Stimulated activated naive B cell treated with anti-CD40 and anti-IgM and Interleukin-4, amounts not matched to agents 10 μg/mL and 1 μg/mL and 100 μg/mL, for 72 hours (primary cell): ENCODE measurements at regions not wholly inside any gene's neighbourhood (a gene's known extent, or its start where the extent isn't known, plus 50 kb on each side); places are given as distances from the start of the nearest gene placed in this dataset.

Source experiments
- ATAC-seq, 2 donors: fragments of 150-1000 bp; cut with Tn5 transposase; replicated peaks; 2 replicates each; pipeline ENCODE4 v1.10.0; 2021; ENCODE audit warnings: moderate library complexity in 1 of 2
- DNase-seq: peaks from one replicate; pipeline ENCODE4 v3.0.0; 2021
- H3K27ac Mint-ChIP-seq: one replicate; pipeline ENCODE4 v1.8.0; 2022; ENCODE audit warnings: mild to moderate bottlenecking, mixed read lengths
- H3K27me3 Mint-ChIP-seq, 2 donors: one replicate each; pipeline ENCODE4 v1.8.0; 2022; ENCODE audit warnings: mixed read lengths in 2 of 2
- H3K36me3 Mint-ChIP-seq, 2 donors: one replicate each; pipeline ENCODE4 v1.8.0; 2022; ENCODE audit warnings: mixed read lengths in 2 of 2, mild to moderate bottlenecking in 1 of 2
- H3K4me1 Mint-ChIP-seq, 2 donors: one replicate each; pipeline ENCODE4 v1.8.0; 2022; ENCODE audit warnings: mixed read lengths in 2 of 2, mild to moderate bottlenecking in 1 of 2
- H3K4me3 Mint-ChIP-seq, 2 donors: one replicate each; pipeline ENCODE4 v1.8.0; 2022; ENCODE audit warnings: mild to moderate bottlenecking in 2 of 2, mixed read lengths in 2 of 2, moderate library complexity in 1 of 2
- H3K9me3 Mint-ChIP-seq, 2 donors: one replicate each; pipeline ENCODE4 v1.8.0; 2022; ENCODE audit warnings: mixed read lengths in 2 of 2, mild to moderate bottlenecking in 1 of 2

- ATAC-seq (no peak), DNase-seq (no peak)
- Mint-ChIP-seq H3K4me1 (no peaks in the 10 kb centered on the region), H3K27ac (no peak overlapping the region), H3K4me3 (no peak overlapping the region), H3K9me3 (peaks cover 0 to 2% of the 10 kb centered on the region in 2 donors), H3K36me3 (no peaks in the 10 kb centered on the region), H3K27me3 (no peaks in the 10 kb centered on the region)
Observed at GRCh38 chr2:164182116-164182627, 439.1 kb downstream of the GRB14 start.

GRCh38 chr2:164178835-164179465 lies 442.3 kb downstream of the GRB14 start:
- Mint-ChIP-seq H3K4me1 (no peaks in the 10 kb centered on the region), H3K27ac (no peak overlapping the region), H3K9me3 (peaks cover 4 to 8% of the 10 kb centered on the region in 2 donors), H3K36me3 (no peaks in the 10 kb centered on the region), H3K27me3 (no peaks in the 10 kb centered on the region), H3K4me3 (no peak overlapping the region)
- no peak for DNase-seq
- no peak for ATAC-seq

GRCh38 chr2:164164602-164165001 lies 428.8 kb upstream of the FIGN start:
- DNase-seq (no peak), ATAC-seq (no peak)
- Mint-ChIP-seq H3K4me1 (no peaks in the 10 kb centered on the region), H3K9me3 (peaks cover 3% of the 10 kb centered on the region in 2 donors), H3K27me3 (no peaks in the 10 kb centered on the region), H3K27ac (no peak overlapping the region), H3K4me3 (no peak overlapping the region), H3K36me3 (no peaks in the 10 kb centered on the region)

GRCh38 chr2:164155558-164155957 lies 419.8 kb upstream of the FIGN start:
- H3K36me3 Mint-ChIP-seq: no peaks in the 10 kb centered on the region
- no peaks in the 10 kb centered on the region for H3K4me1 Mint-ChIP-seq
- H3K9me3 Mint-ChIP-seq: no peaks in the 10 kb centered on the region
- no peak overlapping the region for H3K27ac Mint-ChIP-seq
- no peaks in the 10 kb centered on the region for H3K27me3 Mint-ChIP-seq
- DNase-seq (no peak), ATAC-seq (no peak)
- no peak overlapping the region for H3K4me3 Mint-ChIP-seq

GRCh38 chr2:164151522-164151921 lies 415.7 kb upstream of the FIGN start:
- no peak for DNase-seq
- Mint-ChIP-seq H3K27ac (no peak overlapping the region), H3K9me3 (no peaks in the 10 kb centered on the region), H3K36me3 (no peaks in the 10 kb centered on the region), H3K4me3 (no peak overlapping the region), H3K4me1 (no peaks in the 10 kb centered on the region), H3K27me3 (no peaks in the 10 kb centered on the region)
- no peak for ATAC-seq

- no peaks in the 10 kb centered on the region for H3K27me3 Mint-ChIP-seq
- ATAC-seq (no peak), DNase-seq (no peak)
- no peak overlapping the region for H3K4me3 Mint-ChIP-seq
- no peaks in the 10 kb centered on the region for H3K9me3 Mint-ChIP-seq
- no peak overlapping the region for H3K27ac Mint-ChIP-seq
- no peaks in the 10 kb centered on the region for H3K4me1 Mint-ChIP-seq
- H3K36me3 Mint-ChIP-seq: no peaks in the 10 kb centered on the region
Observed at GRCh38 chr2:164150604-164151003, 414.8 kb upstream of the FIGN start.

GRCh38 chr2:164146441-164146840 lies 410.6 kb upstream of the FIGN start:
- H3K4me1 Mint-ChIP-seq: no peaks in the 10 kb centered on the region
- H3K4me3 Mint-ChIP-seq: no peak overlapping the region
- ATAC-seq (no peak), DNase-seq (no peak)
- H3K36me3 Mint-ChIP-seq: no peaks in the 10 kb centered on the region
- no peaks in the 10 kb centered on the region for H3K27me3 Mint-ChIP-seq
- H3K9me3 Mint-ChIP-seq: no peaks in the 10 kb centered on the region
- H3K27ac Mint-ChIP-seq: no peak overlapping the region

GRCh38 chr2:164145093-164145987 lies 409.5 kb upstream of the FIGN start:
- H3K4me1 Mint-ChIP-seq: no peaks in the 10 kb centered on the region
- ATAC-seq (no peak), DNase-seq (no peak)
- no peaks in the 10 kb centered on the region for H3K9me3 Mint-ChIP-seq
- no peak overlapping the region for H3K4me3 Mint-ChIP-seq
- H3K27ac Mint-ChIP-seq: no peak overlapping the region
- no peaks in the 10 kb centered on the region for H3K27me3 Mint-ChIP-seq
- no peaks in the 10 kb centered on the region for H3K36me3 Mint-ChIP-seq

GRCh38 chr2:164143183-164143930 lies 407.5 kb upstream of the FIGN start:
- DNase-seq (no peak), ATAC-seq (no peak)
- Mint-ChIP-seq H3K4me1 (no peaks in the 10 kb centered on the region), H3K9me3 (no peaks in the 10 kb centered on the region), H3K27me3 (no peaks in the 10 kb centered on the region), H3K36me3 (no peaks in the 10 kb centered on the region), H3K4me3 (no peak overlapping the region), H3K27ac (no peak overlapping the region)

- H3K4me1 Mint-ChIP-seq: no peaks in the 10 kb centered on the region
- no peaks in the 10 kb centered on the region for H3K9me3 Mint-ChIP-seq
- DNase-seq: no peak
- H3K27me3 Mint-ChIP-seq: no peaks in the 10 kb centered on the region
- no peak for ATAC-seq
- no peaks in the 10 kb centered on the region for H3K36me3 Mint-ChIP-seq
- no peak overlapping the region for H3K27ac Mint-ChIP-seq
- H3K4me3 Mint-ChIP-seq: no peak overlapping the region
Observed at GRCh38 chr2:164142755-164143154, 406.9 kb upstream of the FIGN start.

GRCh38 chr2:164141271-164141670 lies 405.5 kb upstream of the FIGN start:
- Mint-ChIP-seq H3K4me1 (no peaks in the 10 kb centered on the region), H3K27ac (no peak overlapping the region), H3K27me3 (no peaks in the 10 kb centered on the region), H3K36me3 (no peaks in the 10 kb centered on the region), H3K4me3 (no peak overlapping the region), H3K9me3 (no peaks in the 10 kb centered on the region)
- ATAC-seq: no peak
- no peak for DNase-seq

GRCh38 chr2:164138750-164139149 lies 402.9 kb upstream of the FIGN start:
- Mint-ChIP-seq H3K27me3 (no peaks in the 10 kb centered on the region), H3K4me1 (no peaks in the 10 kb centered on the region), H3K36me3 (no peaks in the 10 kb centered on the region), H3K9me3 (no peaks in the 10 kb centered on the region), H3K27ac (no peak overlapping the region), H3K4me3 (no peak overlapping the region)
- ATAC-seq (no peak), DNase-seq (no peak)

- no peak overlapping the region for H3K4me3 Mint-ChIP-seq
- no peak for ATAC-seq
- no peaks in the 10 kb centered on the region for H3K9me3 Mint-ChIP-seq
- no peaks in the 10 kb centered on the region for H3K36me3 Mint-ChIP-seq
- H3K4me1 Mint-ChIP-seq: no peaks in the 10 kb centered on the region
- H3K27ac Mint-ChIP-seq: no peak overlapping the region
- DNase-seq: no peak
- H3K27me3 Mint-ChIP-seq: no peaks in the 10 kb centered on the region
Observed at GRCh38 chr2:164134336-164134735, 398.5 kb upstream of the FIGN start.

GRCh38 chr2:164127971-164128527 lies 392.2 kb upstream of the FIGN start:
- Mint-ChIP-seq H3K27ac (no peak overlapping the region), H3K36me3 (no peaks in the 10 kb centered on the region), H3K4me1 (no peaks in the 10 kb centered on the region), H3K4me3 (no peak overlapping the region), H3K27me3 (no peaks in the 10 kb centered on the region), H3K9me3 (no peaks in the 10 kb centered on the region)
- ATAC-seq: no peak
- DNase-seq: no peak
